WERI-Rb-1 (cell line): ENCODE measurements at regions not wholly inside any gene's neighbourhood (a gene's known extent, or its start where the extent isn't known, plus 50 kb on each side); places are given as distances from the start of the nearest gene placed in this dataset.

Source experiments
- DNase-seq: peaks from one replicate; pipeline ENCODE4 v3.0.0-alpha.2; 2020
- H3K27ac ChIP-seq: fragments of 250-450 bp; sonication (Bioruptor Pico); 2 replicates; pipeline ENCODE4 v1.5.1; 2020; ENCODE audit warnings: mild to moderate bottlenecking, moderate library complexity
- H3K27me3 ChIP-seq: fragments of 250-450 bp; sonication (Bioruptor Pico); 2 replicates; pipeline ENCODE4 v1.5.1; 2021; ENCODE audit warnings: mild to moderate bottlenecking, low read depth, moderate library complexity; ENCODE audit not compliant: insufficient read depth, severe bottlenecking
- H3K36me3 ChIP-seq: fragments of 250-450 bp; sonication (Bioruptor Pico); 2 replicates; pipeline ENCODE4 v1.5.1; 2020; ENCODE audit warnings: mild to moderate bottlenecking, moderate library complexity
- H3K4me3 ChIP-seq: 2 replicates; pipeline ENCODE4 v1.5.1; 2011; ENCODE audit warnings: low read depth, mild to moderate bottlenecking, control low read depth, low read length
- H3K9me3 ChIP-seq: fragments of 250-450 bp; sonication (Bioruptor Pico); 2 replicates; pipeline ENCODE4 v1.5.1; 2021; ENCODE audit warnings: mild to moderate bottlenecking, moderate library complexity; ENCODE audit not compliant: severe bottlenecking
- CTCF ChIP-seq: IDR thresholded peaks from 2 replicates; pipeline ENCODE4 v1.5.1; 2011; ENCODE audit warnings: low read depth, mild to moderate bottlenecking, control low read depth, inconsistent platforms, low read length

GRCh38 chr1:187952446-187952845 is 1123.7 kb downstream of the PLA2G4A start:
- TF ChIP-seq CTCF: no peak
- Histone ChIP-seq H3K4me3 (no peak overlapping the region), H3K36me3 (no peaks in the 10 kb centered on the region), H3K9me3 (no peaks in the 10 kb centered on the region), H3K27ac (no peak overlapping the region), H3K27me3 (no peaks in the 10 kb centered on the region)
- no peak for DNase-seq

GRCh38 chr1:187956975-187957374 is 1128.2 kb downstream of the PLA2G4A start:
- Histone ChIP-seq H3K36me3 (no peaks in the 10 kb centered on the region), H3K27ac (no peak overlapping the region), H3K4me3 (no peak overlapping the region), H3K9me3 (no peaks in the 10 kb centered on the region), H3K27me3 (no peaks in the 10 kb centered on the region)
- no peak for TF ChIP-seq CTCF
- no peak for DNase-seq

GRCh38 chr1:187958207-187958606 is 1129.5 kb downstream of the PLA2G4A start:
- no peak for DNase-seq
- Histone ChIP-seq H3K27me3 (no peaks in the 10 kb centered on the region), H3K4me3 (no peak overlapping the region), H3K9me3 (no peaks in the 10 kb centered on the region), H3K27ac (no peak overlapping the region), H3K36me3 (no peaks in the 10 kb centered on the region)
- TF ChIP-seq CTCF: no peak

- Histone ChIP-seq H3K9me3 (no peaks in the 10 kb centered on the region), H3K36me3 (no peaks in the 10 kb centered on the region)
- no peak for DNase-seq
Measured at GRCh38 chr1:187959062-187959461, 1130.3 kb downstream of the PLA2G4A start.

GRCh38 chr1:187960125-187960638 is 1131.4 kb downstream of the PLA2G4A start:
- no peak overlapping the region for H3K4me3 ChIP-seq
- TF ChIP-seq CTCF: no peak
- no peak for DNase-seq
- H3K9me3 ChIP-seq: no peaks in the 10 kb centered on the region
- H3K27ac ChIP-seq: no peak overlapping the region
- H3K36me3 ChIP-seq: no peaks in the 10 kb centered on the region
- H3K27me3 ChIP-seq: no peaks in the 10 kb centered on the region

More at GRCh38 chr1:187959062-187959461, 1130.3 kb downstream of the PLA2G4A start:
- no peak overlapping the region for H3K4me3 ChIP-seq
- no peak overlapping the region for H3K27ac ChIP-seq
- no peaks in the 10 kb centered on the region for H3K27me3 ChIP-seq
- no peak for TF ChIP-seq CTCF

GRCh38 chr1:187961895-187962294 is 1133.1 kb downstream of the PLA2G4A start:
- Histone ChIP-seq H3K9me3 (no peaks in the 10 kb centered on the region), H3K27ac (no peak overlapping the region), H3K36me3 (no peaks in the 10 kb centered on the region), H3K27me3 (no peaks in the 10 kb centered on the region), H3K4me3 (no peak overlapping the region)
- DNase-seq: no peak
- TF ChIP-seq CTCF: no peak
